ENCODE measurements at regions not wholly inside any gene's neighbourhood (a gene's known extent, or its start where the extent isn't known, plus 50 kb on each side); places are given as distances from the start of the nearest gene placed in this dataset.

DNA sequence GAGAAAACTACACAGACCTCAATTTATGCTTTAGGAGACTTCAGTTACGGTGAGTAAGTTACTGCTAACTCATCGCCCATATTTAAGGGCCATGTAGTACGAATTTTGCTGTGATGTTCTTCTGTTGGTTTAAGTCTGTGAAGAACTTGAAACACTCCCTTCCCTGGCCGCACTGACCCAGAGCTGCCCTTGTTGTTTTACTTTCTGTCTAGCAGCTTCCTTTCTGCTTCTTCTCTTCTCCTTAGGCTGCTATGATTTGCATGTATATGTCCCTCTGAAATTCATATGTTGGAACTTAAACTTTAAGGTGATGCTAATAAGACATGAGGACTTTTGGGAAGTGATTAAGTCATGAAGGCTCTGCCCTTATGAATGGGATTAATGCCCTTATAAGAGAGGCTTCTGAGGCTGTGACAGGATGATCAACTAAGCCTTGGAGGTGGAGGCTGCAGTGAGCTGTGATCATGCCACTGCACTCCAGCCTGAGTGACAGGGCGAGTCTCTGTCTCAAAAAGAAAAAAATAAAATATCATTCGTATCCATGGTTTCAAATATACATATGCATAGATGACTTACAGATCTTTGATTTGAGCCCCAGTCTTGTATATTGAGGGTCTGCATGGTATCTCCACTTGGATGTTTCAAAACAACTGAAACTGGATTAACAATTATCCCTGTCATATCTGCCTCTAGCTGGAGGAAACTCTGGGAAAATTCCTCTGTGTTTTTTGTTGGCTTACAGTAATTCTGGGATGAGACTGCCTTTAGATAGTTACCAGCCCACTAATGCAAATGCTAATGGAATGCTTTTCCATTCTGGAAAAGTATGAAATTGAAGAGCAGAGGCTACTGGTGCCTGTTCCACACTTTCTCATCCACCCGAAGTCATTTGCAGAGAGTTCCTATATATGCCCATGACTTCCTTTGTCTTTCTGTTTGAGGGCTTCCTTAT lies 263.4 kb upstream of the ACTBL2 start:
- TF ChIP-seq, protein P1, sequence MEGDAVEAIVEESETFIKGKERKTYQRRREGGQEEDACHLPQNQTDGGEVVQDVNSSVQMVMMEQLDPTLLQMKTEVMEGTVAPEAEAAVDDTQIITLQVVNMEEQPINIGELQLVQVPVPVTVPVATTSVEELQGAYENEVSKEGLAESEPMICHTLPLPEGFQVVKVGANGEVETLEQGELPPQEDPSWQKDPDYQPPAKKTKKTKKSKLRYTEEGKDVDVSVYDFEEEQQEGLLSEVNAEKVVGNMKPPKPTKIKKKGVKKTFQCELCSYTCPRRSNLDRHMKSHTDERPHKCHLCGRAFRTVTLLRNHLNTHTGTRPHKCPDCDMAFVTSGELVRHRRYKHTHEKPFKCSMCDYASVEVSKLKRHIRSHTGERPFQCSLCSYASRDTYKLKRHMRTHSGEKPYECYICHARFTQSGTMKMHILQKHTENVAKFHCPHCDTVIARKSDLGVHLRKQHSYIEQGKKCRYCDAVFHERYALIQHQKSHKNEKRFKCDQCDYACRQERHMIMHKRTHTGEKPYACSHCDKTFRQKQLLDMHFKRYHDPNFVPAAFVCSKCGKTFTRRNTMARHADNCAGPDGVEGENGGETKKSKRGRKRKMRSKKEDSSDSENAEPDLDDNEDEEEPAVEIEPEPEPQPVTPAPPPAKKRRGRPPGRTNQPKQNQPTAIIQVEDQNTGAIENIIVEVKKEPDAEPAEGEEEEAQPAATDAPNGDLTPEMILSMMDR (IDR thresholded peaks at IDR 0.05), result no peak
- TF ChIP-seq EP300 (IDR thresholded peaks at IDR 0.05) (no peak), POLR2A (IDR thresholded peaks at IDR 0.05) (no peak)

All from stomach (tissue), 4 donors.